Astrocyte of the spinal cord (primary cell): ENCODE measurements at regions not wholly inside any gene's neighbourhood (a gene's known extent, or its start where the extent isn't known, plus 50 kb on each side); places are given as distances from the start of the nearest gene placed in this dataset.
"Not testable (repeated sequence)": the region's sequence is repeated elsewhere in the genome, so short reads cannot be mapped to it uniquely, and the experiment has no call there.

Experiments used
- DNase-seq: peaks from one replicate; pipeline ENCODE4 v3.0.0; 2011; ENCODE audit warnings: low read depth, low spot score
- H3K4me3 ChIP-seq: 2 replicates; pipeline ENCODE4 v1.5.1; 2011; ENCODE audit warnings: low read depth, mild to moderate bottlenecking, low read length, moderate library complexity
- CTCF ChIP-seq: IDR thresholded peaks from 2 replicates; pipeline ENCODE4 v1.5.1; 2012; ENCODE audit warnings: low read depth, mild to moderate bottlenecking, low read length, inconsistent platforms
- in situ Hi-C: cut with HindIII; loops from 2 replicates; pipeline ENCODE4 v1.10.0; 2017; ENCODE audit warnings: low sequenced_read_pairs

DNA sequence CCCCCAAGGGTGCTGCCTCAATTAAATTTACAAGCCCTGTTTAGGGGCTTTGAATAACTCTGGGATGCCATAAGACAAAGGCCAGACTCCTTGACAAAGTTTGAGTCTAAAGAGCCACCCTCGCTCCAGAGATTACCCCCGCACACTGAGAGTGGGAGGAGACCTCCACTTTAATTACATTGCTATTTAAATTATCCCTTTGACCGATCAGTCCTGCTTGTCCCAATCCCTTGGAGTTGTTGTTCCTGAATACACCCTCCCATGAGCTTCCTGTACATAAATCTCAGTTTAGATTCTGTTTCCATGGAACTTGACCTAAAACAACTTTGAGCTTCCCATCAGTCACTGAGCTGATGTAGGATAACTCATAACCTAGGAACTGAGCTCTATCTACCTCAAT lies 596.3 kb downstream of the PYDC2 start:
- no peak for DNase-seq
- in situ Hi-C loops: no loop called here
- H3K4me3 ChIP-seq: no peak overlapping the region
- no peak for TF ChIP-seq CTCF

DNA sequence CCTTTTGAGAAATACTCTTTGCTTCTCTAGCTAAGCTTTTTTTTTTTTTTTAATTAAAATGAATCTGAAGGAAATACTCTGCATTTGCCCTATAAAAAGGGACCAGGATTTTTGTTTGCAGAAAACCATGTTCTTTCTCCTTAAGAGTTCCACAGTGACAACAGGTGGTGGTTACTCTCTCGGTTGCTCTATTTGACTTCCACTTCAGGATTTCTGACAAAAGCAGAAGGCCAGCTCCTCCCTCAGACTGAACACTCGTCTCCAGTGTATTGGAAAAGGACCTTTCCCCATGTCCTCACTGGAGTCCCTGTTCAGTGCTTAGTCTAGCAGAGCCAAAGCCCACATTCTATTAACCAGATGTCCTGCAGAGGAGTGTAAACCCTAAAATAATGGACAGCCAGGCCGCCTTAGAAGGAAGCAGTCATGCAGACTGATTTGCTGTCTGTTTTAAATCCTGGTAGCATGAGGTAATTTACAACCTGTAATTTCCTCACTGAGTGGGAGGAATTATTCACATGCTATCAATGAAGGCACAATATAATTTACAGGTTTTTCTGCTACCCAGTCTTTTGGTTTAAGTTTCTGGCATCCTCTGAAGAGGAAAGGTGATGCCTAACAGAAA lies 599.3 kb downstream of the PYDC2 start:
- H3K4me3 ChIP-seq: no peak overlapping the region
- no peak for DNase-seq
- in situ Hi-C loops: no loop called here

GRCh38 chr3:192061426-192061825 lies 600.5 kb downstream of the PYDC2 start:
- H3K4me3 ChIP-seq: no peak overlapping the region
- TF ChIP-seq CTCF: no peak
- in situ Hi-C loops: no loop called here
- no peak for DNase-seq

More for the DNA sequence above, 599.3 kb downstream of the PYDC2 start:
- no peak for TF ChIP-seq CTCF

- no peak for DNase-seq
- TF ChIP-seq CTCF: no peak
- in situ Hi-C loops: no loop called here
- H3K4me3 ChIP-seq: no peak overlapping the region
Observed at GRCh38 chr3:192062186-192062585, 601.2 kb downstream of the PYDC2 start.

DNA sequence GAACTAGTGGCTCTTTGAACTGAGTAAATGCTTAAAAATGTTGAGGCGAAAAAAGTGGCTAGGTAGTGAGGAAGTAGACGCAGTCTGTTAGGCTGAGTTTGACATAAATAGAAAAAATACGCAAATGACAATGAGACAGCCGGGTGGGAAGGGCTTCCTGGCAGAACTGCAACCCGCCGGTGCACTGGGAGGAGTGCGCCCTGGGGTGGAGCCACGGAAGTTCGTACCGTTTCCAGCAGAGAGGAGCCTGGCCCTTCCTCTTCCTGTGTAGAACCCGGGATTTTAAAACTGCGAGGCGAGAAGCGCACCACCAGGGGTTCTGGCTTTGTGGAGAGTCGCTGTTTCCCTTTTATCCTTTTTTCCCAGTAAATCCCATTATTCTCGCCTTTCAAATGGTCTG lies 602.6 kb downstream of the PYDC2 start:
- DNase-seq: peak; percentile 33
- in situ Hi-C loops: no loop called here
- no peak for TF ChIP-seq CTCF
- peak overlapping the region; percentile 3 for H3K4me3 ChIP-seq

- in situ Hi-C loops: no loop called here
- TF ChIP-seq CTCF: no peak
- H3K4me3 ChIP-seq: no peak overlapping the region
- no peak for DNase-seq
Observed at GRCh38 chr3:192064959-192065358, 604.0 kb downstream of the PYDC2 start.

DNA sequence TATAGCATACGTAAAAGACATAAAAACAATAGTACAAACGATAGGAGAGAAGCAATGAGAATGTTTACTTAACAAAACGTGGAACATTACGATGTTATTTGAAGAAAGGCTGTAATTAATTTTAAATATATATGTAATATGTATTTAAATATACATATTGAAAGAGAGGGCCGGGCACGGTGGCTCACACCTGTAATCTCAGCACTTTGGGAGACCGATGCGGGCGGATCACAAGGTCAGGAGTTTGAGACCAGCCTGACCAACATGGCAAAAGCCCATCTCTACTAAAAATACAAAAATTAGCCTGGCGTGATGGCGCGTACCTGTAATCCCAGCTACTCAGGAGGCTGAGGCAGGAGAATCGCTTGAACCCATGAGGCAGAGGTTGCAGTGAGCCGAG lies 605.3 kb downstream of the PYDC2 start:
- in situ Hi-C loops, DNase-seq, H3K4me3 ChIP-seq: not testable (repeated sequence)
